ENCODE measurements at regions not wholly inside any gene's neighbourhood (a gene's known extent, or its start where the extent isn't known, plus 50 kb on each side); places are given as distances from the start of the nearest gene placed in this dataset.
"Not testable (repeated sequence)": the region's sequence is repeated elsewhere in the genome, so short reads cannot be mapped to it uniquely, and the experiment has no call there.

GRCh38 chr1:110260194-110260593 lies 50.1 kb downstream of the KCNC4 start:
- no peak for DNase-seq

GRCh38 chr1:110262296-110262695 lies 52.2 kb downstream of the KCNC4 start:
- DNase-seq: no peak

DNA sequence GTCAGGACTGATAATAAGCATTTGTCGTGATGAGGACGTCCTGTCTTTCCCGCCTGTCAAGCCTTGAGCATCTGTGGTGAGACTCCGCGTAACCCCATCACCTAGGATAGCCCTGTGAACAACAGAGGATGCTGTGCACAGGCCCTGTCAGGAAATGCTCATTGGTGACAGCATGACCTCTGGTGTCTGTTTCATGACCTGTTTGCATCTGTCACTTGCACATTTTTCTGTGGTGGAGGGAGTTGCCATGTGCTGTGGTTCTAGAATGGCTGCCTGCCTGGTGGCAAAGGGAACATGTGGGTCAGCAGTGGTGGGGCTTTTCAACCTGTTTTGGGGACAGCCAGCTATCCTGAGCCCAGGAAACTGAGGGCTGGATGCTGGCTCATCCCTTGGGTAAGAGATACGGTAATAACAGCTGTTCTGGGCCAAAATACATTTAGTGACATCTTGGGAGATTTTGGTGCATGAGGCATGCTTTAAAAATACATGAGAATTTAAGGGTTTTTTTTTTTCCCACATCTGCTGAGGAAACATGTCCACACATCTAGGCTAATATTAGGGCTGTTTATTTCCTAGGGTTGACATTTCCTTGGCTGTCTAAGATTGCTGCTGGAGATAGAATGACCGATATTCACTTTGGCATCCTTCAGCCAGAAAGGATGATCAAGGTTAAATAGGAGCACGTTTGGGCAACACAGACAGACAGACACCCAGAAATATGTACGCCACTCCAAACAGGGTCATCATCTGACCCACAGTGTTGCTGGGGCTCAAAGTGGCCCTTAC lies 52.9 kb downstream of the KCNC4 start:
- peak; percentile 13 for DNase-seq

- peak; percentile 71 for DNase-seq
Observed at GRCh38 chr1:110264430-110264829, 54.3 kb downstream of the KCNC4 start.

GRCh38 chr1:110265186-110265585 lies 55.1 kb downstream of the KCNC4 start:
- DNase-seq: no peak

DNA sequence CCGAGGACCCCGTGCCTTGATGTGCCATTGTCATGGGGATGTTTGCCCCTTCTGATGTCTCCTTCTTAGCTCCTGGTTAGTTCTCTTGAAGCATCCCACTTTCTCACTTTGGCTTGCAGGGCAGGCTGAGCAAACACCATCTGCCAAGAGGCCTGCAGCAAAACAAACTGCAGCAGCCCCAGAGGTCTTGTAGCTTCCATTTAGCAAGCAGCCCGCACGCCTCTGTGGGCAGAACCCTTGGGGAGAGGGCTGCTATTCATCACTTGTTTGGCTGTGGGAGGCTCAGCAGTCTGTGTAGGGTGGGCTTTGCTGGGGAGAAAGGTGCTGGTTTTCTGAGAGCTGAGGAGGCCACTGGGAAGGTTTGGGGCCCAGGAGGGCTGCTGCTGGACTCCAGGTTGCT lies 56.7 kb downstream of the KCNC4 start:
- no peak for DNase-seq

- no peak for DNase-seq
Observed at GRCh38 chr1:110267260-110267659, 57.1 kb downstream of the KCNC4 start.

DNA sequence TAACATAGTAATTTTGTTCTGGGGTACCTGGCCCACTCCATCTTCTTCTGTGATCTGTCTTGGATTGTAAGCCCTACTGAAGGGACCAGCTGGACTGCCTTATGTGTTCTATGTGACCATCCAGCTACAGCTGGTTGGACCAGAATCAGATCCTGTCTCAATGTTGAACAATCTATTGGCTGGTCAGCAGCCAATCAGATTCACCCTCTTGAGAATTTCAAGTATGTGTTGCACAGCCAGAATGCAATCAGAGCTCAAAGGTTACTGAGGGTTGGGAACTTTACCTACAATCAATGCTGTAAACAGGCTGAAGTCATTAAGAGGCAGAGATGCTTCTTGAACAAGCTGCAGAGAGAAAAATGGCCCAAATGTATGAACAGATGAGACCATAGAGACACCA lies 61.9 kb downstream of the KCNC4 start:
- DNase-seq: no peak

DNA sequence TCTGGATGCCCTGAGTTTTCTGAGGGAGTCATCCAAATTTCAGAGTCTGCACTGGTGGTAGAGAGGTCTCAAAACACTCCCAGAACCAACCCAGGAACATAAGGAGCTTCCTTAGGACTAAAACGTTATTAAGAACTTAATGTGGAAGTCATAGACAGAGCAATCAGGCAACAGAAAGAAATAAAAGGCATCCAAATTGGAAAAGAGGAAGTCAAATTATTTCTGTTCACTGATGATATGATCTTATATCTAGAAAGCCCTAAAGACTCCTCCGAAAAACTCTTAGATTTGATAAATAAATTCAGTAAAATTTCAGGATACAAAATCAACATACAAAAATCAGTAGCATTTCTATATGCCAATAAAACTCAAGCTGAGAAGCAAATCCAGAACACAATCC lies 63.7 kb downstream of the KCNC4 start:
- DNase-seq: not testable (repeated sequence)

DNA sequence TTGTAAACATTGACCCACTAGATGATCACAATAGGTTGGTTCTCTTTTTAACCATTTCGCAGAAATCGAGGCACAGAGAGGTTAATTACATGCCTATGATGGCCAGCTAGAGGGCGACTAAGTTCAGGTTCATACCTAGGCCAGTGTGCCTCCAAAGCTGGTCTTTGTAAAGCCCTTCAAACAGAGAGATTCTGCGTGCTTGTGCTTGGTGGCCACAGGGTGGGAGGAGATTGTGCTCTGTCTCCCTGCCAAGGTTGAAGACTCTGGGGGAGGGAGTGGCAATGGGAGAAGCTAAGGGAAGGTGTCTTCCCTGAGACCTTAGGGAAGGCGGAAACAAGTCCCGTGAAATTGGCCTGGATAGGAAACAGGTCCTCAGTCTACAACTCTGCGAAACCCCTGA lies 59.1 kb upstream of the RBM15 start:
- DNase-seq: no peak

GRCh38 chr1:110280804-110281203 lies 58.4 kb upstream of the RBM15 start:
- DNase-seq: no peak

DNA sequence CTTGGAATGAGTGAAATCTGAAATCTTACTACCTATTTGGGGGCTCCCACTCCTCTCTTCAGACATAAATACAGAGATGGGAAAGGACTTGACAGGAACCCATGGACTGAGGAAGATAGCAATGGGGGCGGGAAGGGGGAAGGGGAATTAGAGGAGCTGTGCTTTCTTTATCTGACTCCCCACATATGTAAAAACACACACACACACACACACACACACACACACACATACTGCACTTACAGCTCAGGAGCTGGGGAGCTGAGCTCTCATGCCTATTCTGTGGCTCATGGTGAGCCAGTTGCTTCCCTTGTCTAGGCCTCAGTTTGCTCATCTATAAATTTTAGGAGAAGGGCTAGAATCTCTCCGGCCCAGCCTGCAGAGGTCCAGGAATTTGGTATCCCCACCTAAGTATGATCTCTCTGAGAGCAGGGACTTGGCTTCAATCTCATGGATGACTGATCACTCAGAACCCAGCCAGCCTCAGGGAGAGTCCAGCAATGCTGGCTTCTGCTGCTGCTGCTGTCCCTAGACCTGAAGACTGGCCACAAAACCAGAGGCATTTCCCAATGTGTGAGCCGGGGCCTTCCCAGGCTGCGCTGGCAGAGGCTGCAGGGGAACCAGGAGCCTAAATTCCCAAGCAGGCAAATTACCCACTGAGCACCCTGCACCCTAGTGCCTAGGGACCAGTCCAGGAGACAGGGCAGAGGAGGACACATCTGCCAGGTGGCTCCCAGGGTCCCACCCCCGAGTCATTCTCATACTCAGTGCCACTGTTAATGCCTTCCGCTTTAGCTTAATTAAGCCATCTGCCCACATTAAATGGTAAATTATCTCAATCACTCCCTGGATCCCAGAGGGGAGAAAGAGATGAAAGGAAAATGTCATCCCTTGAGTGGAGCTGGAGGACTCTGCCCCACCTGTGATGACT lies 57.5 kb upstream of the RBM15 start:
- no peak for DNase-seq

- no peak for DNase-seq
Observed at GRCh38 chr1:110282395-110282794, 56.8 kb upstream of the RBM15 start.

GRCh38 chr1:110283677-110284076 lies 55.5 kb upstream of the RBM15 start:
- no peak for DNase-seq

GRCh38 chr1:110285316-110285715 lies 53.9 kb upstream of the RBM15 start:
- no peak for DNase-seq

DNA sequence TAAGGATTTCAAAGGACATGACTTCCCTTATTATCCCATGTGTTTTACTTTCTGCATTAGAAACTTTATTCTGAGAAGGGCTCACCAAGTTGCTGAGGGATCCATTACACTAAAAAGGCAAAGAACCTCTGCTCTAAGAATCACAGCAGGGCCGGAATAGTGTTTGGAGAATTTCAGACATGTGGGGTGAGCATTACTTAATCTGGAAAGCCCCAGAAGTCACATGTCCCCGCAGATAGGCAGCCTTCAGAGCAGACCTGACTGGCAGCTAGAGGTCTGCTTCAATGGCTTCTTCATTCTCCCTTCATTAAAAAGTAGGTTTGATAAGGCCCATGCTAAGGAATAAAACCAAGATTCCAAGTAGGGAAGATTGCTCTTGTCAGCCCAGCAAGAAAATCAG lies 52.6 kb upstream of the RBM15 start:
- DNase-seq: no peak

GRCh38 chr1:110288111-110288510 lies 51.1 kb upstream of the RBM15 start:
- DNase-seq: no peak
